Hematopoietic multipotent progenitor cell treated with erythropoietin and hydrocortisone succinate and interleukin-3 and kit ligand, for 4 days (in vitro differentiated cells): ENCODE measurements at regions not wholly inside any gene's neighbourhood (a gene's known extent, or its start where the extent isn't known, plus 50 kb on each side); places are given as distances from the start of the nearest gene placed in this dataset.
"Not testable (repeated sequence)": the region's sequence is repeated elsewhere in the genome, so short reads cannot be mapped to it uniquely, and the experiment has no call there.

Source experiments
- DNase-seq: peaks from one replicate; pipeline ENCODE4 v3.0.0-alpha.2; 2015

DNA sequence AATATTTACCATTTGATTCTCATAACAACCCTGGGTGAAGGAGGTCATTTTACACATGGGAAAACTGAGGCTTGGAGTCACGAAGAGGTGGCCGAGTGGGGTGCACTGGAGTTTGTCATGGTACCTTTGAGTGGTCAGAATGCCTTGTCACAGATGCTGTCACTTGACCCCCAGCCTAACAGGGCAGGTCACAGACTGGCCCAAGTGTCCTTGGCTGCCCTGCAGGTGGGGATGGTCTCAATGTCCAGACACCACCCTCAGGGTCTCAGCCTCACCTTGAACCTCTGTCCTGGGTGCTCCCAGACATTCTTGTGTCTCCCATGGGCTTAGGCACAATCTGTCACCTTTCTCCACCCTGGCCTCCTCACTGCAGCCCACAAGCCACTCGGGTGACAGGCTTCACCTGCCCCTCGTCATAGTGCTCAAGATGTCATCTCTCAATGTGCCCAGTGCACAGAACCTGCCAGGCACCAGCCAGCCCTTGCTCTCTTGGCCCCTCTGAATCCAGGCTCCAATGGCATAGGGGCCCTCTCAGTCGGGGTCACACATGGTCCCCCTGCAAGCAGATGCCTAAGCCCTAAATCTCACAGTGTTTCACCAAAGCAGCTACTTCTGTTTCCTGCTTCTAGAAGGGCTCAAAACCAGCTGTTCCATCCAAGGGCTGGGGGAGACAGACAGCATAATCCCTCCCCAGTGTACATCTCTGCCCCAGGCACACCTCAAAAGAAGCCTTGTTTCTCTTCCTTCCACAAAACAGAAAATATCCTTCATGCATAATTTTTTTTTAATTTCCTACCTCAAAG is 76.8 kb upstream of the NANOS1 start:
- DNase-seq, result no peak

DNA sequence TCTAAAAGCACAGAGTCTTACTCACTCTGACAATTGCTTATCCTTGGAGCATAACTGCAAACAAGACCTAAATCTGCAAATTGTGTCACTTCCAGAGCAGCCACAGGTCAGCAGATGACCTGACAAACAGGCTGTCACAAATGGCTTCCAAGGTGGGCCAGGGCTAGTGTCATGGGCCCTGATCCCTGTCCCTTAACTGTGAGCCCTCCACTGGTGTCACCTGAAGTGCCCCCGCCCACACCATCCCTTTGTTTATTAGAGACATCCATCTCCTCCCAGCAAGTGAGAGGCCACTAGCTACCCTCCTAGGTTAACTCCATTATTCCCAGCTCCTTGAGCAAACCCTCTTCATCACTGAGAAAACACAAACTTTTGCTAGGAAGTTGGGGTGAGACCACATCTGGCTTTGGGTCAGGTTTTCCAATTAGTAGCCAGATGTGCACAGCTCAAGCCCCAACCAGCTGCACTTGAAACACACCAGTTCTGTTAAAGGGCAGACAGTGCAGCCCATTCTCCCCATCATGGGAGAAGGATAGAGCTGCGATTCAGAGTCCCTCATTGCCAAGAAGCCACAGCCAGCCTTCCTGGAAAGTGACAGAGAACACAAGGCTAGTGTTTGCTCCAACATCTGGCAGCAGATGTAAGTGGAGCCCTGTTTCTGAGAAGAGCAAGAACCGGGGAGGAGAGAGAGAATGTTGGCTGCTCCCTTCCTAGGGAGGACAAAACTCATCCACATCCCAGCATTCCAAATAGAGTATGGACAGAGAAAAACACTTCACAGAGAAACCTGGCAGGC is 75.7 kb upstream of the NANOS1 start:
- no peak for DNase-seq

DNA sequence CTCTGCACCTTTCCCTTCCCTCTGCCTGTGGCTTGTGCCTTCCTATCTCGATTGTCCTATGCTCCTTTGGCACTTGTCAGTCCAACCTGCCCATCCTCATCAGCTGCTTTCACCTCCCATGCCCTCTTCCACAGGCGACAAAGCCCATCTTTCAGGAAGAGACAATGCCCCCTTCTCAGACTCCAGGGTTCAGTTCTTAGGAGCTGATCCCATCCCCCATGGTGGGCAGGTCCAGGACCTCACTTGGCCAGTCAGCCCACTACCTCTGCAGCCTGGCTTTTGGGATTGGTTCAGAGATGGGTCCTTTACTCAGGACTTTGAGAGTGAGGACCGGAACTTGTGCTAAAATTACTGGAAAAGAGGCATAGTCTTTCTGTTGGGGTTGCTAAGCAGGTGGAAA is 74.0 kb upstream of the NANOS1 start:
- DNase-seq, result no peak

DNA sequence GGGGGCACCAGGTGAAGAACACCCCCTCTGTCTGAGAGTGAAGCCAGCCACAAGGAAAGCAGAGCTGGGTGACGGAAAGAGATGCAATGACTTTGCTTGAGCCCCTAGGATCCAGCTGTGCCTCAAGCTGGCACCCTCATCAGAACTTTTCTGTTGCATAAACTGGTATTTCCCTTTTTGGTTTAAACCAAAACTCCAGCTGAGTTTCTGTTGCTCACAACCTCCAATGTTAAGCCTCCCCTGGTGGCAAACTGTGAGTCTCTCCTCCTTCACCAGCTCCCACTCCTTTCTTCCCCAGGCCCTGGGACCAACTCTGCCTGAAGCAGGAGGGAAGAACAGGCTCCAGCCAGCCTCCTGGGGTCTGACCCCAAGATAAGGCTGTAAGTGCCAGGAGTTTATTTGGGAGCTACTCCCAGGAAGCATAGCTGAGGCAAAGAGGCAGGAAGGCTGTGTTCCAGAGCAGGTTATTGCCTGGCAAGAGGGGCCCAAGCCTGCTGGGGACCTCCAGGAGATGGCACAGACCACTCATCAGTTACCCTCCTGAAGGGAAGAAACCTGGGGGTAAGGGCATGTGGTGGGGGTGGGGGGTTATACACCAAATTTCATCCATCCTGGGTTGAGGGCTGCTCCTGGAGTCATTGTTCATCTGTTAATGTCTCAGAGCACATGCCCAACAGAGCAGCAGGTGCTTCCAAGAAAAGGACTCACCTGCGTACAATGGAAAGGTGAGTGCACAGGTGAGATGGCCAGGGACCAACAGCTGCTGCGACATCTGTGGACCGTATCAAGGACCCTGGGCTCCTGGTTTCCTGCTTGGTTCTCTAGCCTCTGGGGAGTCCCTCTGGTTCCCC is 73.3 kb upstream of the NANOS1 start:
- no peak for DNase-seq

DNA sequence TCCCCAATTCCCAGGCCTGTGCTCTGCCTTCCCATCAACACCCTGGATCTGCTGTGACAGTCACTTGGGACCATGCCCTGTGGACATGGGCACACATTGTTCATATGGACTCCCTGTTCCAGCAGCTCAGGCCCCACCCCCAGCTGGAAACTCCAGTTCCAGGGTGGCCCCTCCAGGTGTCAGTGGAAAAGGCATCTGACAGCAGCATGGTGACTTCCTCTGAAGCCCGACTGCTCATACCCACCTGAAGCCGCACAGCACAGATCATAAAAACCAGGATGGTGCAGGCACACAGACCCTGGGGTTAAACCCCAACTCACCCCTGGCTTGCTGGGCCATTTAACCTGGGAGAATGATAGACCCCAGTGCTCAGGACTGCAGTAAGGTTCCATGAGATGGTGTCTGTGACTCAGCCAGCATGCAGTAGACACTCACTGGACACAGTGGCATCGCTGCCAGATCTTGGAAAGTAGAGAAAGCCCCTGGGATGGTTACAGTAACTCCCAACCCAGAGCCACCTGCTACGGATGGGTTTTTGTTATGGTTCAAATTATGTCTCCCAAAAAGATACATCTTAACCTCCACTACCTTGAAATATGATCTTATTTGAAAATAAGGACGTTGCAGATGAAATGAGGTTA is 72.6 kb upstream of the NANOS1 start:
- no peak for DNase-seq

DNA sequence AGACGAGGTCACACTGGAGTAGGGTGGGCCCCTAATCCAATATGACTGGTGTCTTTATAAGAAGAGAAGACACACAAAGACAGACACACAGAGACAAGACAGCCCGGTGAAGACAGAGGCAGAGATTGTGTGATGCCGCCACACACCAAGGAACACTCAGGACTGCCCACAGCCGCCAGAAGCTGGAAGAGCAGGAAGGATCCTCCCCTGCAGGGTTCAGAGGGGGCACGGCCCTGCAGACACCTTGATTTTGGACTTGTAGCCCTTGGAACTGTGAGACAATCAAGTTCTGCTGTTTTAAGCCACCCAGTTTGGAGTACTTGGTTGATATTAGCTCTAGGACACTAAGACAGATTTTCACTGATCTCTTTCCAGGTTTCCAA is 72.1 kb upstream of the NANOS1 start:
- DNase-seq, result no peak

DNA sequence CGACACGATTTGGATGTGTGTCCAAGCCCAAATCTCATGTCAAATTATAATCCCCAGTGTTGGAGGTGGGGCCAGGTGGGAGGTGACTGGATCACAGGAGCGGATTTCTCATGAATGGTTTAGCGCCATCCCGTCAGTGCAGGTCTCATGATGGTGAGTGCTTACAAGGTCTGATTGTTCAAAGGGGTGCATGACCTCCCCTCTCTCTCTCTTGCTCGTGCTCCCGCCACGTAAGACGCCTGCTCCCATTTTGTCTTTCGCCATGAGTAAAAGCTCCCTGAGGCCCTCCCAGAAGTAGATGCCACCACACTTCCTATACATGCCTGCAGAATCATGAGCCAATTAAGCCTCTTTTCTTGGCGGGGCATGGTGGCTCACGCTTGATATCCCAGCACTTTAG is 71.5 kb upstream of the NANOS1 start:
- DNase-seq, result no peak

DNA sequence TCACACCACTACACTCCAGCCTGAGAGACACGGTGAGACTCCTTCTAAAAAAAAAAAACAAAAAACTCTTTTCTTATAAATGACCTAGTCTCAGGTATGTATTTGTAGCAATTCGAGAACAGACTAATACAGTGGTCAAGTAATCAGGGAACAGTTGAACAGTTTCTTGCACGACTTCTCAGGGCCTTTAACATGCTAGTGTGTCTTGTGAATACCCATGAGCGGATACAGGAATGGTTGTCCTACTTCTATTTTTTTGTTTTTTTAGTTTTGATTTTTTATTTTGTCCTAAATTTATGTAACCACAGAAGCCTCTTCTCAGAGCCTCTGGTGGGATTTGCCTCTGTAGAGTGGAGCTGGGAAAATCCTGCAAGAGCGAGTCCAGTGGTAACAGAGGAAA is 71.0 kb upstream of the NANOS1 start:
- DNase-seq, result no peak

DNA sequence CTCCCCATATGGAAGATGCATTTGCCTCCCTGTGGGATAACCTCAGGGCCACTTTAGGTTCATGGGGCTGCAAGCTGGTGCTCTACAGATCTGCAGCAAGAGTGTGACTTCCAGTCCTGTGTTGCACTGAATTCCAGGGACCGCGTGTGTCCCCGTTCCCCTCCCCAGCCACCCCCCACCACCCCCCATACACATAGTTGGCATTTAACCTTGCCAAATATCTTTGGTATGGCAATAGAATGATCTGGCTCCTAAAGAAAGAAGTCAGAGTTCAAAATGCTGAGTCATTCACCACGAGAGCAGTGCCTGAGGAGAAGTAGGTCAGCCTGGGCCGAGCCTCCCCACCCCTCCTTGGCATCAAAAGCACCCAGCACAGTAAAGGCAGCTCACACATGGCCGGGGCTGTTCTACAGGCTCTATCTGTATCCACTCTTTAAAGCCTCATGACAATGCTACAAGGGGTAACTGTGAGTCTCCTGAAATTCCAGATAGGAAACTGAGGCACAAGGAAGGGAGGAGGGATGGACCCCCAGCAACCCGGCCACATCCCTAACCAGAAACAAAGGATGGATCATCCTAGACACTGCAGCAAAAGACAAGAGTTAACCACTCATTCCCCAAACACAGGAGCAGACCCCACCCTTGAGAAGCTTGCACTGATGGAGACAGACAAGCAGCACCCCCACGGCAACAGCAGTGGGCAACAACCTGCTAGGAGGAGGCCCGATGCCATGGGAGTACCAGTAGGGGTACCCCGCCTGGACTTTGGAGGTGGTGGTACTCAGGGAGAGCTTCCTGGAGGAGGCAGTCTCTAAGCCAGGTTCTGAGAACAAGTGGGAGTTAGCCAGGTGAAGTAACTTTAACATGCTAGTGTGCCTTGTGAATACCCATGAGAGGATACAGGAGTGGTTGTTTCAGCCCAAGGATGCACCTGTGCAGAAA is 70.3 kb upstream of the NANOS1 start:
- peak; percentile 87 for DNase-seq

DNA sequence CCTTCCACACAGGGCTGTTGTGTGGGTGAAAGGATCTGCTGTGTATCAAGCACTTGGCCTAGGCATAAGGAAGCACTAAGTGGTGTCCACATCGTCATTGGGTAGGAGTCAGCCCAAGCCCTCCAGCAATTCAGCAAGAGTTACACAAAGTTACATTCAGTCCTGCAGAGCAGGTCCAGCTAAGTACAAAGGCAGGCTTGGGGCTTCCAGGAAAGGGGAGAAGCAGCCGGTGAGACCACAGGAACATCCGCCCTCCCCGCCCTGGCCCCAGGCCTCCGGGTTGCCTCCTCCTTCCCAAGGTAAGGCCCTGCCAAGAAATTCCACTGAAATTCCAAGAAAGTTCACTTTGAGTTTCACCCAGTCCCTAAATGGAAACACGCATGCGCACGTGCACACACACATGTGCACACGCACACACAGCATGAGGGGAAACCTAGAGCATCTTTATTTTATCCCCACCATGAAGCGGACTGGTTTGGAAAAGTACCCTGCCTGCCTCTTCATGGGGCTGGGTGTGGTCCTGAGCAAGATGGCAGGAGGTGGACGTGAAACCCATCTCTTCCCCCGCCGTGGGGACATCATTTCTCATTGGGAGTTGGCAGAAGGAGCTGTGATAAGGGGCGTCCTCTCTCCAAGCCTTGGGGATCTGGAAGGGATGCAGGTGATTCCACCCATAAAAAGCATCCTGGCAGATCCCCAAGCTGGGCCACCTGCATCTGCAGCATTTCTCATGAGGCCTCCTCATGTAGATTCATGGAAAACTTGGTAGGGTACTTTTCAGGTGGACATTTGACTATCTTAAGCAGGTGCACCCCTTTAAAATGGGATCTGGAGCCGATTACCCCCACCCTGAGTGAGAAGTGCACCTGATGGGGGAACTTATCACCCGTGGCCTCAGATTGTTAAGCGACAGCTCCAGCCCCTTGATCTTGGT is 69.1 kb upstream of the NANOS1 start:
- no peak for DNase-seq

DNA sequence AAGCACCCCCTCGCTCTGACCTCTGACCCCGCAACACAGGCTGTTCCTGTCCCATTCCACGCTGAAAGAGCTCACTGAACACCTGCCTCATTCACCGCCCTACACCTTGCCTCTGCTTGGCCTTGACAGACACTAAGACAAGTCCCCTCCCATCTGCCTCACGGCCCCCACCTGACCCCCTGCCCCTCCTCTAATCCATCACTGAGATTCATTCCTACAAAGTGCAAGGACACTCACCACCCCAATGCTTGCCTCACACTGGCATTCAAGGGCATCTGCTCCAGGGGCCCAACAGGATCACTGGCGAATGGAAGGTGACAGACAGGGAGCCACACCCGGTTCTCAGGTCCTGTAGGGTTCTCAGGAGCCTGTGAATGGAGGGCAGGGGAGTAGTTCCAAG is 68.1 kb upstream of the NANOS1 start:
- DNase-seq, result no peak

DNA sequence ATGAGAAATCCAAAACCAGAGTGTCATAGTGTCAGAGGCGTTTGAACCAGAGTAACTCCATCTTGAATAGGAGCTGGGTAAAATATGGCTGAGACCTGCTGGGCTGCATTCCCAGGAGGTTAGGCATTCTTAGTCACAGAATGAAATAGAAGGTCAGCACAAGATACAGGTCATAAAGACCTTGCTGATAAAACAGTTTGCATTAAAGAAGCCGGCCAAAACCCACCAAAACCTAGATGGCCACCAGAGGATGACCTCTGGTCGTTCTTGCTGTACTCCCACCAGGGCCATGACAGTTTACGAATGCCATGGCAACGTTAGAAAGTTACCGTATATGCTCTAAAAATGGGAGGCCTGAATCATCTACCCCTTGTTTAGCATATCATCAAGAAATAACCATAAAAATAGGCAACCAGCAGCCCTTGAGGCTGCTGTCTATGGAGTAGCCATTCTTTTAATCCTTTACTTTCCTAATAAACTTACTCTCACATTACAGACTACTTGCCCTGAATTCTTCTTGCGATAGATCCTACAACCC is 67.1 kb upstream of the NANOS1 start:
- DNase-seq, result not testable (repeated sequence)

DNA sequence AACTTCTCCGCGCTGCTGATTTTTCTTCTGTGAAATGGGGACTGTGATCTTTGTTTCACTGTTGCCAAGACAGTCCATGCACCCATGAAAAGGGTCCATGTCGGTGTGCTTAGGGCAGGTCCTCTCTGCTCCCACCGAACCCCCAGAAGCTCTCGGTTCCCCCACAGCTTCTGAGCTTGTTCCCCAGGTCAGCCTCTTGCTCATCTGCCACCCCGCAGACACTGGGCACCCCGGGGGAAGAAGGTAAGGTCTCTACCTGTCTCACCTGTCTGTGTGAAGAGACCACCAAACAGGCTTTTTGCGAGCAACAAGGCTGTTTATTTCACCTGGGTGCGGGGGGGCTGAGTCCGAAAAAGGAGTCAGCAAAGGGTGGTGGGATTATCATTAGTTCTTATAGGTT is 66.2 kb upstream of the NANOS1 start:
- DNase-seq, result no peak

DNA sequence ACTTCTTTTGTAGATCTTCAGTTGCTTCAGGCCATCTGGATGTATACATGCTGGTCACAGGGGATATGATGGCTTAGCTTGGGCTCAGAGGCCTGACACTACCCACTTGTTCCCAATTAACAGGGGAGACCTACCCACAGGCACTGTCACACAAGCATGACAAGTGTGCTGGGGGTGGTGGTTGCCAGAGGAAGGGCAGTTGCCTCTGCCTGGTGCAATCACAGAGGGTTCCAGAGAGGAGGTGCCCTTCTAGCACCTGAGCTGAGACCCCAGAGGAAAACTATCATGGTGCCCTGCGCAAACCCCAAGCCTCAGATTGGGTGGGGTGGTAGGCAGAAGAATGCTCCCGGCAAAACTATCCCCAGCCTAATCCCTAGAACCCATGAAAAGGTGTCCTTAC is 65.6 kb upstream of the NANOS1 start:
- DNase-seq, result no peak

DNA sequence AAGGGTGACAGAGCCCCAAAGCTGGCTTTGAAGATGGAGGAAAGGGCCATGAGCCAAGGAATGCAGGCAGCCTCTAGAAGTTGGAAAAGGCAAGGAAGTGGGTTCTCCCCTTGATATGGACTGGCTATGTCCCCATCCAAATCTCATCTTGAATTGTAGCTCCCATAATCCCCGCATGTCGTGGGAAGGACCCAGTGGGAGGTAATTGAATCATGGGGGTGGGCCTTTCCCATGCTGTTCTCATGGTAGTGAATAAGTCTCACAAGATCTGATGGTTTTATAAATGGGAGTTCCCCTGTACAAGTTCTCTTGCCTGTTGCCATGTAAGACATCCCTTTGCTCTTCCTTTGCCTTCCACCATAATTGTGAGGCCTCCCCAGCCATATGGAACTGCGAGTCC is 65.0 kb upstream of the NANOS1 start:
- DNase-seq, result not testable (repeated sequence)

DNA sequence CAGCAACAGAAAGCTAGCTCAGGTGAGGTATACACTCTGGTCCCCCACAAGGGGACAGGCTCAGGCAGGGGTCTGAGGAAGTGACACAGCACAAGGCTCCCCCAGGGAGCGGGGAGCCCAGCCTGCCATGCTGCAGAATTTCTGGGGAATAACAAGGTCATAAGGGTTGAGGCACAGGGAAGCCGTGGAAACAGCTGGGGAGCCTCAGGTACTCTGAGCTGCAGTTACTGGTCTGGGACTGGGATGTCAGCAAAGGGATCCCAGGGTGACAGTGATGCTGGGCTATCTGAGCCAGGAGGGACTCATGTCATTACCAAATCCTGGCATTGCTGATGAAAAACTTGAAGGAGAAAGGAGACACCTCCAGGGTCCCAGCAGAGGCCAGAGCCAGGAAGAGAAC is 64.4 kb upstream of the NANOS1 start:
- no peak for DNase-seq

DNA sequence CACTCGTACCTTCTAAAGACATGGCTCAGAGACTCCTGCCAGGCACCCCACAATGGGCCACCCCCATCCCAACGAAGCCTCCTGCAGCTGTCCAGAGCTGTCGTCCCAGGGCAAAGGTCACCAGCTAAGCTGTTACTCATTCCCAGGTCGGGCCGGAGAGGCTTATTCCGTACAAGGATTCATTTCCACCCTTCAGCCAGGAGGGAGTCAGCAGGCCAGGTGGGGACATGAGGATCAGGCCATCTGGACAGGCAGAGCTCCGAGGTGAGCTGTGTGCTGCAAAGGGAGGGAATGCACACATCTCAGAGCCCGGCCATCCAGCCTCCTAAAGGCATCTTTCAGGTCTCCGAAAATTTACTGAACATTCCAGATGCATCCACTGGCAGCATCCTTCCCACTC is 63.9 kb upstream of the NANOS1 start:
- DNase-seq, result no peak

DNA sequence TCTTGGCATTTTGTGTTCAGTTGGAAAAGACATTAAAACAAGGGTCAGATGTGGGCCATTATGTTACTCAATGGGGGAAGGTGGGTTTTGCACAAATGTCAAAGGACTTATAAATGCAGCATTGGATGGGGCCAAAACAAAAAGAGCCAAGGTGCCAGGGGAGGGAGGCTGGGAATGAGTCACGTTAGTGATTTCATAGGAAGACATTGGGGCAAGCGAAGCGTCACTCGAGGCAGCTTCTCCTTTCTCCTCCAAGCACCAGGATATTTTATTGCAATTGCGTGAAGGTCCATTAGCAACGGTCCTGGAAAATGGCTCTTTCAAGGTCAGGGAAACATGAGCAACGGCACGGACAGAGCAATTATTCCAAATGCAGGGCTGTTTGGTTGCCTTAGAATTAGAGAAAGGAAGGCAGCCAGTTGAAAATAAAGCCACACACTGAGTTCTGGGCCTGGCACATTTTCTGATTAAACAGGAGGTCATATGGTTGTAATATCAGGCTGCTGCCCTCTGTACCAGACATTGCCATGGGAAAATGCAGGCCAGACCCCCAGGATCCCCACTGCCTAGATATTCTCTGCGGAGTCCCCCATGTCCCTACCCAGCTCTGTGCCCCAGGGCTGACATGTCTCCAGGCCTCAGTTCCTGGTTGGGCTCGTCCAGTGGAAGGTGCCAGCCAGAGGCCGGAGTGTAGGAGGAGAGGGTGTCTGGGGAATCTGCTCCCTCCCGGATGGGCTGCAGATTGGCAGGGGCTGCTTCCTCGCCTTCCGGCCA is 63.3 kb upstream of the NANOS1 start:
- DNase-seq, result no peak

DNA sequence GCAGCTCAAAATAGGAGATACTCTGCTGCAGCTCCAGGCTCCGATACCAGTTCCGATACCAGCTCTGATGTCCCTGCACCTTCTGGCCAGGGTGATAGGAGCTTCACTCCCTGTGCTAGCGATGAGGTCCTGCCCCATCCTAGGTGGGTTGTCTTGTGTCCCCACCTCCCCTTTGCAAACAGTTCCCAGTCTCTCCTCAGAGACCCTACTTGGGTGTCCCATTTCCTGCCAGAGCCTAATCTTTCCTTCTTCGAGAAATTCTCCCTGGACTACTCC is 62.7 kb upstream of the NANOS1 start:
- DNase-seq, result no peak

DNA sequence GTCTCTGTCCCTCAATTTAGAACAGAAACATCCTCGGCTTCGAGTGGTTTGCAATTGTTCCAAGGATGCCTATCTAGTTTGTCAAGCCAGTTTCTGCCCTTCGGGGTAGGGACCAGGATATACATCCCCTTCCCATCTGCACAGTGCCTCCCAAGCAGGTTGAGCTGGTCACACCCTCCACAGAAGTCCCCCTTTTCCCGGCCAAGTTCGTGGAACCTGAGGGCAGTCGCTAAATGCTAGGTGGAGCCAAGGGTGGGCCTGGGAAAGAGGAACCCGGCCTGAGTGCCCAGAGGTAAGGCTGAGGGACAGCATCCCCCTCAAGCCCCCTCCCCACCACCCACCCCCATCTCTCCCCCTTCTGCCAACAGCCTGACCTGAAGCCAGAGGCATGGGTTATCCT is 62.4 kb upstream of the NANOS1 start:
- no peak for DNase-seq
